K562 (cell line): ENCODE measurements at regions not wholly inside any gene's neighbourhood (a gene's known extent, or its start where the extent isn't known, plus 50 kb on each side); places are given as distances from the start of the nearest gene placed in this dataset.

Source experiments
- ARHGAP35 ChIP-seq: fragments of 450-650 bp; IDR thresholded peaks from 2 replicates; pipeline ENCODE4 v1.6.1; 2018; ENCODE audit not compliant: partially characterized antibody
- ARID3B ChIP-seq: fragments of 250-450 bp; sonication (Bioruptor Pico); IDR thresholded peaks from 2 replicates; pipeline ENCODE4 v1.4.0; 2020; ENCODE audit warnings: borderline replicate concordance
- CREB1 ChIP-seq, 2 experiments: sonication (generic) in 1 of 2; formaldehyde crosslinking in 1 of 2; IDR thresholded peaks; 2 replicates each; pipeline versions ENCODE4 v1.6.1 to v1.8.0; 2012 to 2022; ENCODE audit warnings: inconsistent platforms in 1 of 2, mild to moderate bottlenecking in 1 of 2, missing genetic modification reagents in 1 of 2, moderate library complexity in 1 of 2
- DPF2 ChIP-seq: fragments of 450-650 bp; IDR thresholded peaks from 2 replicates; pipeline ENCODE4 v1.6.1; 2016
- EP300 ChIP-seq: IDR thresholded peaks from 2 replicates; pipeline ENCODE4 v1.6.1; 2012; ENCODE audit warnings: low read length, improper control_type of control experiment
- ETV5 ChIP-seq: sonication (generic); formaldehyde crosslinking; IDR thresholded peaks from 2 replicates; pipeline ENCODE4 v1.4.0; 2020; ENCODE audit warnings: low read depth, mild to moderate bottlenecking, missing genetic modification reagents
- GABPB1 ChIP-seq: sonication (generic); formaldehyde crosslinking; IDR thresholded peaks from 2 replicates; pipeline ENCODE4 v1.8.0; 2022; ENCODE audit warnings: mild to moderate bottlenecking, missing genetic modification reagents
- HDAC8 ChIP-seq: fragments of 450-650 bp; IDR thresholded peaks from 2 replicates; pipeline ENCODE4 v1.6.1; 2016; ENCODE audit warnings: mild to moderate bottlenecking, missing genetic modification characterization, moderate library complexity, missing compliant biosample characterization
- HMG20A ChIP-seq: fragments of 450-650 bp; formaldehyde crosslinking; conservative IDR thresholded peaks from 2 replicates; pipeline ENCODE4 v1.4.0; 2020; ENCODE audit warnings: mild to moderate bottlenecking, mixed read lengths
- HMGXB4 ChIP-seq: sonication (generic); formaldehyde crosslinking; IDR thresholded peaks from 2 replicates; pipeline ENCODE4 v1.8.1; 2023; ENCODE audit warnings: mild to moderate bottlenecking, missing genetic modification reagents
- KDM2B ChIP-seq: fragments of 250-450 bp; sonication (Bioruptor Pico); IDR thresholded peaks from 2 replicates; pipeline ENCODE4 v1.8.0; 2021; ENCODE audit warnings: mild to moderate bottlenecking, moderate library complexity
- MBD2 ChIP-seq: sonication (generic); IDR thresholded peaks from 2 replicates; pipeline ENCODE4 v1.6.1; 2016; ENCODE audit warnings: low read depth, borderline replicate concordance
- NCOA2 ChIP-seq, 2 experiments: fragments of 450-650 bp; IDR thresholded peaks; 2 replicates each; pipeline ENCODE4 v1.6.1; 2018; ENCODE audit warnings: mild to moderate bottlenecking in 2 of 2, moderate library complexity in 1 of 2; ENCODE audit not compliant: partially characterized antibody in 2 of 2
- PCBP2 ChIP-seq: fragments of 200-400 bp; formaldehyde crosslinking; IDR thresholded peaks from 2 replicates; pipeline ENCODE4 v1.6.1; 2018; ENCODE audit warnings: low read length, low read depth, mild to moderate bottlenecking, moderate library complexity; ENCODE audit not compliant: poor library complexity, severe bottlenecking
- PML ChIP-seq: IDR thresholded peaks from 2 replicates; pipeline ENCODE4 v1.6.1; 2012; ENCODE audit warnings: low read length, inconsistent platforms
- PTBP1 ChIP-seq: fragments of 200-400 bp; formaldehyde crosslinking; IDR thresholded peaks from 2 replicates; pipeline ENCODE4 v1.6.1; 2017; ENCODE audit warnings: low read depth, low read length
- RNF2 ChIP-seq: sonication (generic); IDR thresholded peaks from 2 replicates; pipeline ENCODE4 v1.6.1; 2016
- STAG1 ChIP-seq: sonication (generic); formaldehyde crosslinking; IDR thresholded peaks from 2 replicates; pipeline ENCODE4 v1.5.0; 2020; ENCODE audit warnings: missing genetic modification reagents, borderline replicate concordance
- TFAM ChIP-seq: fragments of 250-450 bp; sonication (Bioruptor Pico); conservative IDR thresholded peaks from 2 replicates; pipeline ENCODE4 v1.5.0; 2021; ENCODE audit warnings: mild to moderate bottlenecking, moderate library complexity
- TRIM24 ChIP-seq, 2 experiments: fragments of 450-650 bp; IDR thresholded peaks; 2 replicates each; pipeline ENCODE4 v1.6.1; 2016
- ZBTB17 ChIP-seq: fragments of 450-650 bp; formaldehyde crosslinking; IDR thresholded peaks from 2 replicates; pipeline ENCODE4 v1.4.0; 2020; ENCODE audit warnings: mild to moderate bottlenecking
- ZNF174 ChIP-seq: fragments of 250-450 bp; sonication (Bioruptor Pico); IDR thresholded peaks from 2 replicates; pipeline ENCODE4 v1.4.0; 2020; ENCODE audit warnings: mild to moderate bottlenecking
- ZNF609 ChIP-seq: sonication (generic); formaldehyde crosslinking; IDR thresholded peaks from 2 replicates; pipeline ENCODE4 v1.8.1; 2023; ENCODE audit warnings: missing genetic modification reagents, mild to moderate bottlenecking, borderline replicate concordance

GRCh38 chr6:14706378-14706929 is 539.4 kb upstream of the JARID2 start (continued):
- TF ChIP-seq TRIM24 (IDR thresholded peaks at IDR 0.05) (peak; percentile 78 to 87), DPF2 (peak; percentile 89), MBD2 (no peak), ARHGAP35 (no peak), RNF2 (peak; percentile 69), GABPB1 (CRISPR knock-in tag) (no peak), ZBTB17 (CRISPR knock-in tag) (0 out of 2 replicates have a peak, but pooled peaks have one; percentile 50), HMG20A (CRISPR knock-in tag) (no peak), ETV5 (CRISPR knock-in tag) (peak; percentile 77), ZNF174 (no peak), TFAM (no peak), EP300 (peak; percentile 80), HDAC8 (tag) (peak; percentile 71; the same call in 1 of the 2 replicates), PCBP2 (no peak), NCOA2 (IDR thresholded peaks at IDR 0.05; ENCODE audit: partially characterized antibody in 2 of 2) (no peak), HMGXB4 (CRISPR knock-in tag) (no peak), STAG1 (CRISPR knock-in tag) (no peak), ZNF609 (CRISPR knock-in tag) (no peak), PTBP1 (no peak), PML (no peak), ARID3B (no peak), CREB1 (IDR thresholded peaks at IDR 0.05) (peak; percentile 74), CREB1 (CRISPR knock-in tag; IDR thresholded peaks at IDR 0.05) (no peak), KDM2B (no peak)
